HG03139 (cell line): ENCODE measurements at regions not wholly inside any gene's neighbourhood (a gene's known extent, or its start where the extent isn't known, plus 50 kb on each side); places are given as distances from the start of the nearest gene placed in this dataset.
"Not testable (repeated sequence)": the region's sequence is repeated elsewhere in the genome, so short reads cannot be mapped to it uniquely, and the experiment has no call there.

Experiments used
- ATAC-seq: cut with Tn5 transposase; IDR thresholded peaks from one replicate; pipeline ENCODE4 v1.9.1; 2021; ENCODE audit not compliant: unreplicated experiment

DNA sequence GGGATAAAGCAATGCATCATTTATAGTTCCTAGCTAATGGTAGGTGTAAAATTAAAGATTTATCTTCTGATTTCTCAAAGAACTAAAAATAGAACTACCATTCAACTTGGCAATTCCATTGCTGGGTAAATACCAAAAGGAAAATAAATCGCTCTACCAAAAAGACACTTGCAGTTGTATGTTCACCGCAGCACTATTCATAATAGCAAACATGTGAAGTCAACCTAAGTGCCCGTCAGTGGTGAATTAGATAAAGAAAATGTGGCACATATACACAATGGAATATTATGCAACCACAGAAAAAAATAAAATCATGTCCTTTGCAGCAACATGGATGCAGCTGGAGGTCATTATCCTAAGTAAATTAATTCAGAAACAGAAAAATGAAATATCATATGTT lies 192.8 kb upstream of the ADRA1D start:
- ATAC-seq = no peak

DNA sequence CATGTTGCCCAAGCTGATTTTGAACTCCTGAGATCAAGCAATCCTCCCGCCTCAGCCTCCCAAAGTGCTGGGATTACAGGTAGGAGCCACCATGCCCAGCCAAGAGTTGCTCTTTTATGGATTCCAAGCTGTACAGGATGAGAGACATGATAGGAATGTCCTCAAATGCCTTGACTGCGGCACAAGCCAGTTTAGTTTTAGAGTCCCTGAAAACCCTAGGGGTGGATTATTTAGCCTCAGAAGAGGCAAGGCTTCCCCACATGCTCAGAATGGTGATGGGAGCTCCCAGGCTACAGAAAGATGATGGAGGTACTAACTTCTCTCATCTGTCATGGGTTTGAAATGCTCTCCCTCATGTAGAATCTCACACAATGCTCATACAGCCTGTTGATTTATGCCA lies 192.1 kb upstream of the ADRA1D start:
- ATAC-seq = no peak

DNA sequence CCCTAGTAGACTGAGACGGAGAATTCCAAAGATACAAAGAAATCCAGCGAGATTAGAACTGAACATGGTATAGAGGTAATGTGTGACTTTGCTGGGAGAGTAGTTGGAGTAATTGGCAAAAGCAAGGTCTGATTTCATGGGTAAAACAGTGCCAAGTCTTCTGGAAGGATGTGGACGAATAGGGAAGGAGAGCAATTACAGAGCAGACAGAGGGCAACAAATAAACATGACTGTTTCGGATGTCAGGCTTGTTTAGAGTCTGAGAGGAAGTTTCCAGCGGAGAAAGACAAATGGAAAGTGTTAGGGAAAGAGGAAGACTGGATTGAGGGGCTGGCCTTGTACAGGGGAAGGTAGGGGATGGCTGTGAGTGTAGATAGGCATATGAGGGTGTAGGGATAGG lies 190.4 kb upstream of the ADRA1D start:
- ATAC-seq = no peak

DNA sequence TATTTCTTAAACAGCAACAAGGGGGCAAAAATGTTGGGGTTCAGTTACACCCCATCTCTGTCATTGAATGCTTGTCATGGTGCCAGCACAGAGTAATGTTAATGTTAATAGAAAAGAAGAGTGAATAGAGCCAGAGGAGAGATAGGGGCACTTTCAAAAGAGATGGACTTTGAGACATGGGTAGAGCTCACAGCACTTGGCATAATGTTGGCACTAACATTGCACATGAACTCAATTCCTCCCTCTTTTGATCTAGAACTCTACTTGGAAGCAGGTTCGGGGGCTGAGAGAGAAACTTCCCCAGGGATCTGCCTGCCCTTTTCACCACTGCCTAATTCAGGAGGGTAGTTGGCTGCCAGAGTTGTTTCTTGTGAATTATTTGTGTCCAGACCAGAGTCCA lies 188.0 kb upstream of the ADRA1D start:
- ATAC-seq = no peak

DNA sequence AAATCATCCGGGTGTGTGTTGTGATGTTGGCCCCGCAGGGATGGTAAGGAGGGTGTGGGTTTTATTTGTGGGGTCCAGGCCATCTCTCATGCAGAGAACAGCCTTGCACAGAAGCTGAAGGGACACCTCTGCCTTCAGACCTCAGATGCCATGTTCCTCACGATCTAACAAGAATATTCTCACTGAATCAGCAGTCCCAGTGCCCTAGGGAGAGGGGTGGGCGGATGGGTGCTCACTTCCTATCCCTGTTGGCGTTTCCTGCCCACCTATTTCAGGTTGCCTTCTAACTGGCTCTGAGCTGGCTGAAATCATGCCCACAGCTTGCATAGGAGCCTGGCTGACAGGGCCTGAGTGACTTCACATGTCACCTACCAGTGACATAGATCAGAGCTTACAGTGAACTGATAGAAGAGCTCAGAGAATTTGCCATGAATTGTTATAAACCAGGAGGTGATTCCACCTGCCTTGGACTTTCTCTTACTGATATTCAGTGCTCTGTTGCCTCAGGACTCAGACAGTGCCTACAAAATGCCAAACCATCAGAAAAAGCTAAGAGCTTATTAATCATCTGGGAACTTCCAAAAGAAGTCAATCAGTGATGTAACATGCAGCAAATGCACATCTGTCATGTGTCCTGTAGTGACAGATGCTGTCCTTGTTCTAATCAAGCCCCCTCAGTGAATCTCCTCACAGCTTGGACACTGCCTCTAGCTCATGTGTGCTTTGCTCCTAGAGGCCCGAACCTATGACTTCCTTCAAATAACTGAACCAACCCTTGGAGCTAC lies 186.8 kb upstream of the ADRA1D start:
- ATAC-seq = no peak

DNA sequence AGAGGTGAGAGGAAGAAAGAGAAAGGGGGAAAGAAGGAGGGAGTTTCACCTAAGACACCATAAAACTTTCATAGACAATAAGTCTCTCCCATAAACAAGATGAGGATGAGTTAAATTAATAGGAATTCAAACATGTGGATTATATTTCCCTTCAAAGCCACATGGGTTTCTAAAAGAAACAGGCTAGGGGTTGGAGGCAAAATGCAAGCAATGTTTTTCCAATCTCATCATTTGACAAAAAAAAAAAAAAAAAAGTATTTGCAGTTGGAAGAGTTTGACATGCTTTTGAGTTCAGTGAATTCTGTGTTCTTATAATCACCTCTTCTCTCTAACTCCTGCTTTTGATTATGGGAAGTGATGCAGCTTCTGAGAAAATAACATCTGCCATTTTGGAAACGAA lies 186.1 kb upstream of the ADRA1D start:
- no peak for ATAC-seq

DNA sequence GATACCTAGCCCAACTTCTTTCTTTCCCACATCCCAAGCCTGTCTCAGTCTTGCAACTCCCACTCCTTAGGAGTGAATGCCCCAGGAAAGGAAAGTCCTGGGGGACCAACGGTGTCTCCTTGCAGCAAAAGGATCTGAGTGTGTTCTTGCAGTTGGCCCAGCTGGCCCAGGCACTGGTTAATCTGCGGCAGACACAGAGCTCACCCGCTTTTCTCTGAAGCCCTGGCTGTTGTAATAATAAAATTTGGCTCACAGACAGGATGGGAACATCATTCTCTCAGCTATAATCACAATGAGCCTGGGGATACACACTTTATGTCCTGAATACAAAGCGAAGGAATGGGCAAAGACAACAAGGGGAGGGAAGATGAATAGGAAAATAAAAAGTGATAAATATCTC lies 185.6 kb upstream of the ADRA1D start:
- ATAC-seq = no peak

DNA sequence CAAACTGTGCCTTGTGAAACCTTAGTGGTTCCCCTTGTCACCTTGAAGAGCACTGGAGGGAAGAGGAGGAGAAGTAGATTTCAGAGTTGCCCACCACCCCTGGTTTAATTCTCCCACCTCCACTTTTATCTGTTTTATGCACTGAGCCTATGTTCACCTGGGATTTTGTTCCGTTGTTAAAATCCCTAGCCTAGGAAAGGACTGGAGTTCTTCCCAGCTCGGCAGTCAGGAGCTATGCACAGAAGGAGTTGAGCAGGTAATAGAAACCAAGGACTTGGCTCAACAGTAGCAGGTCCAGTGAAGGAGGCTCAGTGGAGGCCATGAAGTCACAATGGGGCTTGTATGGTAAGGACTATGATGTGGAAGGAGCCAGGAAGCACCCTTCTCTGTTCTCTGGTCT lies 182.4 kb upstream of the ADRA1D start:
- ATAC-seq = no peak

DNA sequence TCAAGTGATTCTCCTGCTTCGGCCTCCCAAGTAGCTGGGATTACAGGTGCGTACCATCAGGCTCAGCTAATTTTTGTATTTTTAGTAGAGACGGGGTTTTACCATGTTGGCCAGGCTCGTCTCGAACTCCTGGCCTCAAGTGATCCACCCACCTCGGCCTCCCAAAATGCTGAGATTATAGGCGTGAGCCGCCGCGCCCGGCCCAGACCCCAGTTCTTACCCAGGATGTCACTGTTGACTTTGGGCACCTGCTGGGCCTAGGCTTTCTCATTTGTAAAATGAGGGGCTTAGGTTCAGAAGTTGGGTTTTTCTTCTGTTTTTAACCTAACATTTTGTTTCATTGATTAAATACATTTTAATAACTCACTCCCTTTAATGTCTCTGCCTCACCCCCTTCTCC lies 181.7 kb upstream of the ADRA1D start:
- not testable (repeated sequence) for ATAC-seq

DNA sequence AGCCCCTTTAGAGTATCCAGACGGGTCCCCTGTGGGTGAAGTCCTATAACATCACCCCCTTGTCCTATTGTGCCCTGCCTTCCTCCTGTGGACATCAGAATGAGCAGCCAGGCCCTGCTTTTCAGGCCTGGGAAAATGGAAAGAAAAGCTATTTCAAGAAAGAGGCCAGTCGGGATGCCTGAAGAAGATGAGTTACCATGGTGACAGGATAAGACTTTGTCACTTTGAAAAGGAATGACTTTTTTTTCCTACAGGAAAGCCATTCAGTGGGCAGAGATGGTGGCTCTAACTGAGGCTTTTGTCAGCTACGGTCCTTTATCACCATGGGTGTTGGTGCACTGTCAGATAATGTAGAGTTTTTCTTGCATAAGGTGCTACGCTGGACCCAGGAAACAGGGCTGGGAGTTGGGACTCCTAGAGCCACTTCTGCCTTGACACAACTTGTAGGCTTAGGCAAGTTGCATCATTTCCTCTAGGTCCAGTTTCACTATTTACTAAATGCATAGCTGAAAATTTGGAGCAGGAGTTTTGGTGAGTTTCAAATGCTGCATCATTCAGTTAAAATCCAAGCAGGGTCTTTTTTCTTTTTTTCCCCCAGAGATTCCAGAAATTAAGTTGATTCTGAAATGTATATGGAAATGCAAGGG lies 179.0 kb upstream of the ADRA1D start:
- ATAC-seq = no peak

DNA sequence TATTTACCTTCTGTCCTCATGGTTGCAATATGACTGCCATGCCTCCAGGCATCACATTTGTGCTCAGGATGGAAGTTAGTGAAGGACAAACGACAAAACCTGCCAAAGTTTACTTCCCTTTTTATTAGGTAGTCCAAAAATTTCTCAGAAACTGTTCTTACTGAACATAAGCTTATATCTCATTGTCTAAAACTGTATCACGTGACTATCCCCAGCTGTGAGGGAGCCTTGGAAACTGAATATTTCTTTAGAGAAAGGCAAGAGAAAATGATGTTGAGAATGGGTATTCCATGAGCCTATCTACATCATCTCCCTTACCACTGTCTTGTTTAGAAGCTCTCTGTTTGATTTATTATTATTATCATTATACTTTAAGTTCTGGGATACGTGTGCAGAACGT lies 169.1 kb upstream of the ADRA1D start:
- no peak for ATAC-seq

DNA sequence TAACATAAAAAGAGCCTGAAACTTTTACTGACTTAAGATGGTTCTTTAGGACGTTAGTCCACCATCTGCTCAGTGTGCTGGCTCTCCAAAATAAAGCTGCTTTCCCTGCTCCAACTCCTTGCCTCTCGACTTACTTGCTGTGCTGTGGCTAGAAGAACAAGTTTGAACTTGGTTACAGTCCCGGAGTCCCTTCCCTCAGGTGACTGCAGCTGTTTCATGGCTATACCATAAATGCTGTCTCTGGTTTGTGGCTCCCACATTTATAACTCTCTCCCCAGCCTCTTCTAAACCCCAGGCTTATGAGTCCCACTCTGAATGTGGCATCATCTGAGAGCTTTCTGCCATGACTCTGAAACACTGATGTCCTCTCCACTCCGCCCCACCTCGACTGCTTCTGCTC lies 166.2 kb upstream of the ADRA1D start:
- ATAC-seq = no peak

DNA sequence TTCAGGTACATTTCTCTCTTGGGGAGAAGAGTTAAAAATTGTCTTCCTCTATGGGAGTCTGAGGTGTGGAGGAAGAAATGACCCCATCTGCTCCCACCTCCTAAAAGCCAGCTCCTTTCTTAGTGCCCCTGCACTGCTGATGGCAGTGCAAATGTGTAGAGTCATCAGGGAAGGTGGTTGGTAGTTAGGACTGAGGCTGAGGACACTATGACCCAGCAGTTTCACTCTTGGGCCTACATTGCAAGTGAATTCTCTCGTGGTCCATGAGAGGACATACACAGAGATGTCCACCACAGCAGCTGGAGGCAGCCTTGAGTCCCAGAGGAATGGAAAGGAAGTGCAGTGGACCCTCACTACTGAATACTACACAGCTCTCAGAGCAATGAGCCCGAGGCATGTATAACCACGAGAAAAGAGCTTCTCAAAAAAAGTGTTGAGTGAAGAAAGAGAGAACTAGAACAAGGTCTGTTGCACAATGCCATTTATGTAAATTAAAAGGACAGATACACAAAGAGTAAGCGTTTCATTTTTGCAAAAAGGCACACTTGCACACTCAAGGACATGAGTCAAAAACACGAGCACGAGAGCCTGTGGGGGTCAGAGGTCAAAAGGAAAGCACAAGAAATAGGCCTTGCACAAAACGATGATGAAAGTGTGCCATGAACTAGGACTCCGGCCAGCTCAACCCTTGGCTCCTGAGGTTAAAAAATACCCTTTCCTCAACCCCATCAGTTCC lies 164.4 kb upstream of the ADRA1D start:
- no peak for ATAC-seq

DNA sequence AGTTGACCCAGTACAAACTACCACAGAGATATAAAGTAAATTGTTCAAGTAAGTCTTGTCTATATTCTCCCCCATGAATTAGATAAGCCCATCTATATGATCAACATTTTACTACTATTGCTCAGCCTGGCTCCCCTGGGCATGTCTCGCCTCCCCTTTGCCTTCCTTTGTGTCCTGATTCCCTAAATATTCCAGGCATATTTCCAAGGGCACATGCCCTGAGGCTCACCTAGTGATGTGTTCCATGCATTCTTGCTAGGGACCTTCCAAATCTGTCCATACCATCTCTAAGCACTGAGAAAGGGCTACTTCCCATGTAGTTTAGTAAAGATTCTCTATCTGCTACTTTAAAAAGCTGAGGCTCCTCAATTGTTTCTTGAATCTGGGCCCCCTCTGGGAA lies 163.1 kb upstream of the ADRA1D start:
- no peak for ATAC-seq

DNA sequence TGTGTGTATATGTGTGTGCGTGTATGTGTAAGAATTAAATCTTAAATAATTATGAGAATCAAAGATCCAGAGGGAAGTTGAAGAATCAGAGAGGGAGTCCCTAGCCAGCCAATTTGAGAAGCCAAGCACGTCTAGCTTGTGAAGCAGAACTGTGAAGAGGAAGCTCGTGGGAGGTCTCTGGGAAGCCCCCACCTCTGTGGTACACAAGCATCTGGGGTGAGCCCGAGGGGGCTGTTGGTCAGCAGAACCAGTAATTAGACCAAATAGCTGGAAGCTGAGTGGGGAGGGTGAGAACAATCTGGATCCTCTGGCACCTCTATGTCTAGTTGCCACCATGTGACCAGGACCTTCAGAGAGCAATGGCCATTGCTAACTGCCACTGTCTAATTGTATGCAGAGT lies 162.7 kb upstream of the ADRA1D start:
- ATAC-seq = no peak

DNA sequence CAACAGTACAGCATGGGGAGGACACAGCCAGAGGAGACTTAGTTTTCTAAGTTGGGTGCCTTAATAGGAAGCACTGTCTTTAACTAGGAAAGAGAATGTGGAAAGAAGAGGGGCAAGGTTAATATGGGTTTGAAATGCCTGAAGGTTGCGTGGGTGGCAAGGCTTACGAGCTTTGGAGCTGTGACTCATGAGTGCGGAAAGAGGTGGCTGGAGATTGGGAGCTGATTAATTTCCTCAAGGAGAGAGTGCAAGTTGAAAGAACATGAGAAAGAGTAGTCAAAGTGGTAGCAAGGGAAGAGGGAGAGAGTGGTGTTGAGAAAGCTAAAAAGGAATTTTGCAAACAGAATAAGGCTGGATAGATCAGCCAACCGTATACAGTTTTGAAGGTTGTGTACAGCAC lies 157.5 kb upstream of the ADRA1D start:
- no peak for ATAC-seq

DNA sequence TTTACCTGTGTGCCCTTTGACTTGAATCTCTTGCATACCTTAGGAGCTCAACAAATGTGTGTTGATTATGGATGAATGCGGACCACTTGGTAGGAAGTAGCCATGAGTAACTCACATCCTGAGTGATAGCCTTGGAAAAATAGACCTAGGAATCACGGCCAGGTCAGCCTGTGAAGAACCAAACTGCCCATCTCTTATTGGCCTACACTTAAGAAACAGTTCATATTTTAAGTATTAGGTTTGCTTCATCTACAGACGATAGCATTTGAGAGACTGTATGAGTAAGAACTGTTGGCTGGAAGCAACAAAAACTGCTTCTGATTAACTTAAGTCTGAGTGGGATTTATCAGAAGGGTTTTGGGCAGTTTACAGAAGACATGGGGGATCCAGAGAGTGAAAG lies 152.5 kb upstream of the ADRA1D start:
- no peak for ATAC-seq

DNA sequence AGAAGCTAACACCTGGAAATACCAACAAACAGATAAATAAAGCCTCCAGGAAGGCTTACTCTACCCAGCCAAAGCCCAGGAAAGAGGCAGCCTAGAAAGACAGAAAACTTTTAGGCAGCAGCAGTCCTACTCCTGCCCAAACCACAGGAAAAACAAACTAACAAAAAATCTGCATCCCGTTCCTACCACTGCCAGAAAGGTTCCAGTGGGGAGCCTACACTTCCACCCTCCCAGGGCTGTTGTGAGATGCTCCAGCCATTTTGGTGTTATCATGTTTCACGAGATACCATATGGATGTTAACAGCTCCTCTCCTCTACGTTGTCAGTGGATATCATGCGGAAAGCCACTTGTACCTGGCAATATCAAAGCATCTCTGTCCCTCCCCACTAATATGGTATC lies 135.9 kb upstream of the ADRA1D start:
- ATAC-seq = no peak

DNA sequence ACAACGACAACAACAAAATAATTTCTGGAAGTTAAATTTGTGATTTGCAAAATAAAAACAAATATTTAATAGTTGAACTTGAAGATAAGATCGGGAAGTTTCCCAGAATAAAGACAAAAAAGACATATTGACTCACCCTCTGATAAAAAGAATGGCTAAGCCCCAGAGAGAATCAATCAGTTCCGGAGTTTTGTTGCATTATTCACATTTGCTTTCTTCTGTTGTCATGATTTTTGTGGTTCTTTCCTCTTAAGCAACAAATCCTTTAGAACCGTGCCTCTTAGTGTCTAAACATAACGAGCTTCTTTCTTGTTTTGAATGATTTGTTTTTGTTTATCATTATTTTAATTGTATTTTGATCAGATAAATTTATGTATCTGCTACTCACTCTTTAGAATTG lies 134.9 kb upstream of the ADRA1D start:
- ATAC-seq = no peak

DNA sequence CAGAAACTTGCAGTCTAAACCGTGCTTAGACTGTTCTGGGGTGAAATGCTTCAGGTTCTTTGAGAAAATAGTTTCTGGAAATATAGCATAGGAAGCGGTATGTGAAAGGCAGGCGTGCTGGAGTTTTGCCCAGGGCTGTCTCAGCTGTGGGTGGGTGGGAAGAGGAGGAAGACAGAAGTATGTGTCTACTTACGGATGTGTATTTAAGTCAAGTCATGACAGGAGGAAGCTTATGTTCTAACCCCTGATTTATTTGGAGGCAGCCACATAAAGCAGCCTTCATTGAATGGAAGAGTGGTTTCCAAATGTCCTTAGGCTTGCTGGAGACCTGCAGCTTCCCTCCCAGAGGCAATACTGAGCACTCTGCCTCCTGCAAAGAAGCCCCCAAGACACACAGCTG lies 126.8 kb upstream of the ADRA1D start:
- ATAC-seq = no peak

DNA sequence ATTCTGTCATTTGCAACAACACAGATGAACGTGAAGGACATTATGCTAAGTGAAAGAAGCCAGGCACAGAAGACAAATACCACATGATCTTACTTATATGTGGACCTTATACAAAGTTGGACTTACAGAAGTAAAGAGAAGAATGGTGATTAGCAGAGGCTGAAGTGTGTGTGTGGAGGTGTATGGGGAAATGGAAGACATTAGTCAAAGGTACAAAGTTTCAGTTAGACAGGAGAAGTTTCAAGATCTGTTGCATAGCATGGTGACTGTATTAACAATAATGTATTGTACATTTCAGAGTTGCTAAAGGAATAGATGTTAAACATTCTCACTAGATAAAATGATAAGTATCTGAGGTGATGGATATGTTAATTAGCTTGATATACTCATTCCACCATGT lies 124.4 kb upstream of the ADRA1D start:
- no peak for ATAC-seq

DNA sequence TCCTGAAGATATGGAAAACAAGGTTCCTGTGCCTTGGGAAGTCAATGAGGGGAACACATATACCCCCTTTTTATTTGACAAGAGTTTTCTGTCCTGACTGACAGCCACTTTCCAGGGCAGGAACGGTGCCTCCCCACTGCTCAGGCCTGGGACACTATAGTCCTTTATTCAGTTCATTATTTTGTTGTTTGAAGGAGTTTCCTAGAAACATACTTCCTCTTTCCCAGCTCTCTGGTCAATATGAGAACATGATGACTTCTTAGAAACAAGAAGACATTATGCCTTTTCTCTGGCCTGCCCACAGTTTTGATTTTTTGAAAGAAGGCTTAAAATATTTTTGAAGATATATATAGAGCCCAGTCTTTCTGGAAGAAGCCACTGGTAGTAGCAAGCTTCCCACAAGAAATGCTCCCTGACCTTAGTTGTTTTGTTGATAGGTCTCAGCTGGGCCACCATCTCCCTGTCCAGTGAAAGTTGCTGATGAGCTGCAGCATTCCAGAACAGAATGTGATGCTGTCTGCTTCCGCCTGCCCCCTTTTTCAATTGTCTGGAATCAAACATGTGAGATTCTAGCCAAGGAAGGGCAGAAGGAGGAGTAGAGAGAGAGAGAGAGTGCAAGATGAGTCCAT lies 122.7 kb upstream of the ADRA1D start:
- ATAC-seq = no peak
